HG03025 (cell line): ENCODE measurements at regions not wholly inside any gene's neighbourhood (a gene's known extent, or its start where the extent isn't known, plus 50 kb on each side); places are given as distances from the start of the nearest gene placed in this dataset.
A peak's percentile ranks its signal among the peaks of the same experiment; 100 is the strongest.

Source experiments
- ATAC-seq: cut with Tn5 transposase; IDR thresholded peaks from one replicate; pipeline ENCODE4 v1.9.1; 2021; ENCODE audit warnings: mild to moderate bottlenecking, moderate library complexity; ENCODE audit not compliant: unreplicated experiment, low FRiP score

DNA sequence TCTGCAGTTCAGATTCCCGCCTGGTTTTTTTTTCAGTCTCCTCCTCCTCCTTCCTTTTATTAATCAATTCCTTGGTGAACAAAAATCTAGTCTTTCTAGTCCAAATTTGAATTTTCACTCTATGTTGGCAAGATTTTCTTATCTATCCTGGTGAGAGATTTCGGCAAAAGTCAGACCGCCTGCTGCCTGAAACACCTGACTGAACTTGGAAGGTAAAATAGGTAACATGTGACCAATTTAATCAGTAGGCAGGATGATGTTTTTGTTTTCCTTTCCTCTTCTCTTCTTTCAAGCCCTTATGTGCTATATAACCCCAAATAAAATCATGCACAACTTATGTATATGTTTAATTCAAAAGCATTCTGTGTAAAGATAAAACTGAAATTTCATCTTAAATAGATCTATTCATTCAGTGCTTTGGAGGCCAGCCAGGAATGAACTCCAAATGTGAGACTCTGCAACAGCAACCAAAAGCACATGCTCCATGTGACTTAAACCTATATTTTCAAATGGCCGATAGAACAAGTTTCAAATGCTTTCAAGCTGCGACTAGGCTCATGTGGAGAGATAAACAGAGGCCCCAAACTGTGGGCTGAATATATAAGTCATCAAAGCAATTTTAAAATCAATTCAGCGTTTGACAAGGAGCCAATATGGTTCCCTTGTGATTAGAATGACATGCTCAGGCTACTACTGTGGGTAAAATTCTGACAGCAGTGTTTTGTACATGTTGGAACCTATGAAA, 100.4 kb upstream of the SEMA6A start:
- ATAC-seq: no peak

DNA sequence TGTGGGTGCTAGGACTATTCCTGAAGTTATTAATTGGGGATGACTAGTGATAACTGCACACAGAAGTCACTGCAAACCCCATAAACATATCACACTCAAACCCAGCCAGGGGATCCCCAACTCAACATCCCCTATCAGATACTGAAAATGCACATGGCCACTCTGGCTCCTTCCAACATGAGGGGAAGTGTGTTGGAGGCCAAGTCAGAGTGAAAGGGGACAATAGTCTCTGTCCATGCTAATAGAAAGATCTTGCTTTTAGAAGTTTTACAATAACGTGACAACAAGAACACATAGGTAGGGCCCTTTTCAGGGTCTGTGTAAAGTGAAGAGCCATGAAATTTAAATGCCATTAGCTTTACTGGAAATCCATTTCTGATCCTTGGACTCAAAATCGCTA, 98.8 kb upstream of the SEMA6A start:
- ATAC-seq: no peak

DNA sequence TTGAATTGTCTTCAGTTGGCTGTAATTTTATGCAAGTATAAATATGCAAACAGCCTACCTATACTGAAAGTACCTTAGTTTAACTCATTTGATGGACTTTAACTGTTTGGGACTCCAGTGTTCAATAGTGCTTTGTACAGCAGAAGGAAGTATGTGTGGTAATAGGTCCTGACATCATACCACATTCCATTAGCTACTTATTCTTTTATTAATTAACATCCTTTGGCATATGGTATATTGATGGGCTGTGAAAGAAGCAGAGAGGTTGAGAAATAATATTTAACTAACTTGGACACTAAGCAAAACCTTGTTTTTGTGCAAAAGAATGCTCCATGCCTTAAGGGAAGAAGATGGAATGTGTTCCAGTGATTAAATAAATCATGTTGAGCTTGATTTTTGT, 97.6 kb upstream of the SEMA6A start:
- ATAC-seq: no peak

DNA sequence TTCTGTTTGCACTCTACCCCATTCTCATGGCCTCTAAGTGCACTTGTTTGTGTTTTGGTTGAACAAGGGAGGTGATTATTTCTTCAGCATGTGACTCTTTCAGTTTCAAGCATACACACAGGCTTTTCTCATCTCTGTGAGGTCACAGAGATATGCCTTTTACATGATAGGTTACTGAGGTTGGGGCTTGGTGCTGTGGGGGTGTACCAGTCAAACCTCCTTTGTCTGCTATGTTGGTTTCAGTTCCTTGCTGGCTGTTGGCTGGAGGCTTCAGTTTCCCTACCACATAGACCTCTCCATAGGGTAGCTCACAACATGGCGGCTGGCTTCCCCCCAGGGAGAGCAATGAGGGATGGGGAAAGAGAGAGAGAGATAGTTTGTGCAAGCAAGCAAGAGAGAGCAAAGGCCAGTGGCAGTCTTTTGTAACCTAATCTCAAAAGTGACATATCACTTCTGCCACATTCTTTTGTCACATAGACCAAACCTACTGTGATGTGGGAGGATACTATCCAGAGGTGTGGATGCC, 96.7 kb upstream of the SEMA6A start:
- peak; percentile 95 for ATAC-seq

DNA sequence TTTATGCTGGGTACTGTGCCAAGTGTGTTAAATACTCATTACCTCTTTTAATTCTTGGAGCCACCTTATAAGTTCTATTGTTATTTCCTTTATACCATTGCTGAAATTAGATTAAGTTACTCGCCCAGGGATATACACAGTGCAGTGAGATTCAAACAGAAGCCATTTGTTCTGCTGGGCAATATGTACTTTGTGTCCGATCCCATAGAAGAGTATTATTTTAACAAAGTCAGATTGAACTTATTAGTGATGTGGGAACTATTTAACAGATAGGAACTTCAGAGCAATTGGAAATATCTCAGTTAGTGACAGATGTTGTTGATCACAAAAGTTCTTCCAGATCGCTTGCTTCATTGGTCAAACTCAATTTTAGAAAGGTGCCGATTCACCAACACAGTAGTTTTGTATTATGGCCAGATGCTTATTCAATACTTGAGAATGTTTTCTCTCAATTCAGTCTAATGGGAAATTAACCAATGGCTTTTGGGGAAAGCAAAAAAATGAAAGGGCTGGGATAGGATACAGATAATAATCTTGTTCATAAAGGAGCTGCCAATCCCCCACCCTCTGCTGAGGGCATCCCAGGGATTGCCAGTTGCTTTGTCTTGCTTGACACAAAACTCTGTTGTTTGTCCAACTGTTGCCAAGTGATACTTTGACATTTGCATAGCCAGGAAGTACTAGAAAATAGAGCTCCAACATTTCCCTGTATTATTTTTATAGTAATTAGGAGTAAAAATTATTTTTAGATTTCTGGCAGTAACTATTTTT, 94.8 kb upstream of the SEMA6A start:
- no peak for ATAC-seq

DNA sequence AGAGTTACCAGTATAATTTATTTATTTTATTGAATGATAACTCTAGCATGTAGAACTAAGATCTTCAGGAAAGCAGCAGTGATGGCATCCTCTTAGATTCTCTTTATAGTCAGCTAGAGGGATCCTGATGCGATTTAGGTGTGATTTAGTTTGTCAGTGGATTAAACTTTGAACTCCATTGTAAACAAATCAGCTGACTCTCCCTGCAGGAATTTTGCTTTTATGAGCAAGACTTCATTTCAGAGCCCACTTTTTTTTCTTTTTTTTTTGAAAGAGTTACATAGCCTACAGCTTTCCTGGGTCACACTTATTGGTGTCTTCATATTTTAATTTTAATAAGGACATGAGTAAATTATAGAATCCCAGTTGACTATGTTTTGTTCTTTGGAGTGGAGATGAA, 93.8 kb upstream of the SEMA6A start:
- no peak for ATAC-seq

DNA sequence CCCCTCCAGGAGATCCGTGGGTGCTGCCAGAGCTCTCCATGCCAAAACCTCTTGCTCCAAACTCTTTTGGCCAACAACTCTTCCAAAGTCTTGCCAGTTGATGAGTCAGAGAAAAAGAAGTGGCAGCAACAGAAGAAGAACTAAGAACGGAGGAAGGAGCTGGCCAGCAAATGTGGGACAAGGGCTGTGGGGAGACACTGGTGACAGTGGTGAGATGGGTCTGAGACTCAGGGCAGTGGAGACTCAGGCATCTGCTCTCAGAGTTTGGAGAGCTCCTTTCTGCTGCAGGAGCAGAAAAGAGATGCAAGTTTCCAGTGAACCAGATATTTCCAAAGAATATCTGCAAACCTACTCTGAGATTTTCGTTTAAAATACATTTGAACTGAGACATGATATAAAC, 92.3 kb upstream of the SEMA6A start:
- no peak for ATAC-seq

DNA sequence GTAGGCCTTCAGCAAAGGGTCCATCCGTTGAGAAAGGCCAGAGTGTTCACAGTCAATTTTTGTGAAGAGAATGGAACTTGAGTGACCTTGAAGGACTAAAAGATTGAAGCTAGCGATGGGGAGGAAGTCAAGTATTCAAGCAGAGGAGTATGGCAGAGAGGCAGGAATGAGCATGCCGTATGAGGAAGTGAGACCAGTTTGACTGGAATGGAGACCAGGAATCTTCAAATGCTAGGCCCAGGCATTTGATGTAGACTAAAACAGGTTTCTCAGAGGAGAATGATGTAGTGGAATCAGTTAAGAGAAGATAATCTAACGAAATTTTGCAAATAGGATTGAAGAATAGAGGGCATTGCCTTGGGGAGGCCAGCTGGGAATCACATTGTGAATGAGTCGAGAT, 90.4 kb upstream of the SEMA6A start:
- ATAC-seq: no peak

DNA sequence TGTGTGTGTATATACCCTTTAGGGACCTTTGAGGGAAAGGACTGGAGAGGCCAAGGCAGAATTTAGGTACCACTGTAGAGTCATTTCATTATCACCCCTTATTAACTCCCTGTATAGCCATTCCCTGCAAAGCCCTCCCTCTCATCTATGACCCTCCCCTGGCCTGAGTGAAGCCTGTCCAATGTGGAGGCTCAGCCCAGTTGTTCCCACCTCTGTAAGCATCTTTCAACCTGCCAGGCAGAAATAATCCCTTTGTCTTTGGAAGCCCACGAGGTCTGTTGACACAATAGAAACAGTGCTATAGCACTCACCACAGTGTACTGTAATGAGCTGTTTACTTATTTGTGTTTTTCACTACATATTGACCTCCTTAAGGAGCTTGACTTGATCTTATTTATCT, 88.5 kb upstream of the SEMA6A start:
- no peak for ATAC-seq

DNA sequence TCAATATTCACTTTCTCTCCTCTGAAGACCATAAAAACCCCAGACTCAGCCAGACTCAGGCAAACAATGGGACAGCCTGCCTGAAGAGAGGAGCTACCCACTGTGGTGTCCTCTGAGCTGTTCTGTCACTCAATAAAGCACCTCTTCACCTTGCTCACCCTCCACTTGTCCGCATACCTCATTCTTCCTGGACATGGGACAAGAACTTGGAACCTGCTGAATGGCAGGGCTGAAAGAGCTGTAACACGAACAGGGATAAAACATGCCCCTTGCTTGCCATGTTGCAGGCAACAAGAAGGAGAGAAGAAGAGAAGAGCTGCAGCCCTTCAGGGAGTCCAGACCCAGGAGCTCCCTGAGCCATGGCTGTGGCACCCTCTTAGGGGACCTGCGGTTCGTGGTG, 86.8 kb upstream of the SEMA6A start:
- ATAC-seq: no peak

DNA sequence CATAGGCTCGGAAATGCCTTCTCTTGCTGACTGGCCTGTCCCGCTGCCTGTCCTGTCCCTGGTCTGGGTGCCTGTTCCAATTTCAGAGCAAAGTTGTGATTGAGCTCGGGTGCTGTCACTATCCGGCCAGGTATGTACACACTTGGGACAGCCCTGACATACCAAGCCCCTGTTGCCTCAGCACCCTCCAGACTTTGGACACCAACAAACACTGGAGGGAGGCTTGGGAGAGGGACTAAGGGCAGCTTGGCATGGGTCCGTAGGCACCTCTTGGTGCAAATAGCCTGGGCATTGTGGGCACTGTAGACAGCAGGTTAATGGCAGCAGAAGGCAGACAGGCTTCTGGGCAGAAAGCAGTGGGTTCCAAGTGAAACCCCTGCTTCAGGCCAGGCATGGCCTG, 86.3 kb upstream of the SEMA6A start:
- no peak for ATAC-seq

DNA sequence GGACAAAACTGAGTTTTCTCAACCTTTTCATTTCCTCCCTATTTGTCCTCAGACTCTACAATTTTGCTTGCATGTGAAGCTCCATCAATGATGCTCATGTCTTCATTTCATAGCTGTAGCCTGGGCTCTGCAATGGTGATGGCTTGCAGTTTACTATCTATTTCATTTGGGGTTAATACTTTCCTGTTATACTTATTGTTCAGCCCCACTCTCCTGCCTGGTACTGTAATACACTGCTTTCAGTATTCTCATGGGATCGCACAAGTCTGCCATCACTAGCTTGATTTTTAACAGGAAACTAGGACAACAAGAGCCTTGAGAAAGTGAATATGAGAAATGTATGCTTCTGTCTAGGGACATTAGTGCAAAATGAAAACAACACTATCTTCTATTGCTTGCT, 84.2 kb upstream of the SEMA6A start:
- no peak for ATAC-seq

DNA sequence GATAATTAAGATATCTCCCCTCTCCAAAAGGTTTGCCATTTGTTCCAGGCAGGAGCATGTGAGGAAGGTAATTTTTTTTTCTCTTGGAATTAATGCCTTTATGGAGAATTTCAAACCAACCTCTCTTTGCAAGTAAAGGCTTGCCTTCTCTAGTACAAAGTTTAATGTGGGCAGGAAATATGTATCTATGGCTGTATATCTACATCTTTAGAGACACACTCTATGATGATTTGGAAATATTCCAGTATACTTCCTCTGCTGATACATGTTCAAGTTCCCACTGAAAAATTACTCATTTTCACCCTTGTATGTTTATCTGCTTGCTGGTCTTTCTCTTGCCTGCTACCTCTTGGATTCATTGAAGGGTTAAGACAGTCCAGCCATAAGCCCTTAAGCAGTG, 83.5 kb upstream of the SEMA6A start:
- no peak for ATAC-seq

DNA sequence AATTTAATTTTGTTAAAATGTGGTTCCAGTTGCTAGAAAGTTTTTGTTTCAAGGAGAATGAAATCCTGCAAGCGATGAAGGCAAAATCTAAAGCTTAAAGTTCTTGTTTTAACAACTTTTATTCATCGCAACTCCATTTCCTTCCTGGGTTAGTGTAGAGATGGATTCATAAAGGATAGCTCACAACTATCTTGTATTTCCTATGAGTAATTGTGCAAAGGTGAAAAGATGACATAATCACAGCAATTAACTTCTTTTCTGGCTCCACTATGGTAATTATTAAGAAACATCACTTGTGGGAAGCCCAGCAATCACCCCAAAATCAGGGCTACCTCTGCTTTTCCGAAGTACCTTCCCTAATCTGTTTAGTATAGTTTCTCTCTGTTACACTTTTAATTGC, 80.8 kb upstream of the SEMA6A start:
- ATAC-seq: no peak

DNA sequence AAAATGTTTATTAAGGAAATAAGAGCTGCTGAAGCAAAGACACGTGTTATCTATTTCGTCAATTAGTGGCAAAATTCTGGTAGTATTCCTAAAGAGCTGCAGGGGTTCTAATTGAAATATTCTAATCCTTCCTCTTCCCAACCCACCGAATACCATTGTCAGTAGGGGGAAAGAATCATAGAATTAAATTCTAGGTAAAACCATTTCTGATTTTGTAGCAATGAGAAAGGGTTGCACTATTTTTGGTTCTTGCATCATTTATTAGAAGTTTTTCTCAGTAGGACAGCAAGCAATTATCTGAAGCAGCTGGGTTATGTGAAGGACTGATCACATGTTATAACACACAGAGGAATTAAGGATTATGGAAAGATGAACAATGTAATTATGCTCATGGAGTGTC, 80.3 kb upstream of the SEMA6A start:
- ATAC-seq: no peak

DNA sequence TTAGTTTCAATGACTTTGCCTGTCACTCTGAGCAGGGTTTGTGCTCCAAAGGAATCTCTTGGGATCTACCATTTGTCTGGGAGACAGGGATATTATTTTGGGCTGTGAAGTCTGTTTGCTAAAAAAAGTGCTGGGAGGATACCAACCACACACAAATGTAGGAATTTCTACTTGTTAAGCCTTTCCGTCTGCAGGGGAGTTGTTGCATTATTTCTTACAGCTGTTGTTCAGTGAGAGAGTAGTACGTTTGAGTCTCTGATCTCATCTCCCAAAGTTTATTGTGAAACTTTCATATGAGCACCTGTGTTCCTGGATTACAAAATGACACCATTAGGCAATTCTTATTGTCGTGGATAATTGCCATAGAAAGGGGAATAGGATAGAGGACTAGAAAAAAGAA, 78.3 kb upstream of the SEMA6A start:
- no peak for ATAC-seq

DNA sequence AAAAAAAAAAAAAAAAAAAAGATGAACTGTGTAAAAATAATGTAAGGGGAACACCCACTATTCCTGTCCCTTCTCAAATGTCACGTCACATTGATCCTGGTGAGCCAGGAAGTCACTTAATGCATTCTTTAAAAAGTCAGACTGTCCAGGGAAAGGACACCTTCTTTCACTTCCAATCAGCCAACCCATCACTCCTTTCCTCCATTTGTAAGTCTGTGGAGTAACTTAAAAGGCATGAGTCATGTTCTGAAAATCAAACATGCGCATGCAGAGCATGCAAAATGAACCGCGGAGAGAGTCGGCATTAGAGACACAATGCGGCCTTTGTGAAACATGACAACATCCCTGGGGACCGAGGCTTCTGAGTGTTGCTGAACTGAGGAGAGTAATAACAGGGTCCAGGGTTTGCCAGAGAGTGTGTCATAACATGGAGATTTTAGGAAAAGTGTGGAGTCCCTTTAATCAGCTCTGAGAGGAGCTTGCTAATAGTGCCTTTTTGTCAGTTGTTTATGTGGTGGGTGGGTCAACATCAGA, 77.6 kb upstream of the SEMA6A start:
- no peak for ATAC-seq

DNA sequence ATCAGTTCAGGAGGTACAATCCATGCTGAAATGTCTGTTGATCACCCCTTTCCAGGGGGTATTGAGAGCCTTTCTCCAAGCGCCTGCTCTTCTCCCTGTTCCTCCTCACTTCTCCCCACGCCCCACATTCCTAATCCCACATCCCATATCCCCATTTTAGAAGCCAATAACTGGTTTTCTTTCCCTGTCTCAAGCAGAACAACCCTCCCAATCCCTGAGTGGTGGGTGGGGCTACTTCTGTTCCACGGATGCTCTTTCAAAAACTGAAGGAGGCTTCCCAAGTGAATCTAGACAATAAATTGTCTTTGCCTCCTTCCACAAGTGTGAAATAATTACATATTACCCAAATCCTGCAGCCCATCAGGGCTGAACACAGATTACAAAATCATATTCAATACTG, 77.0 kb upstream of the SEMA6A start:
- ATAC-seq: no peak

DNA sequence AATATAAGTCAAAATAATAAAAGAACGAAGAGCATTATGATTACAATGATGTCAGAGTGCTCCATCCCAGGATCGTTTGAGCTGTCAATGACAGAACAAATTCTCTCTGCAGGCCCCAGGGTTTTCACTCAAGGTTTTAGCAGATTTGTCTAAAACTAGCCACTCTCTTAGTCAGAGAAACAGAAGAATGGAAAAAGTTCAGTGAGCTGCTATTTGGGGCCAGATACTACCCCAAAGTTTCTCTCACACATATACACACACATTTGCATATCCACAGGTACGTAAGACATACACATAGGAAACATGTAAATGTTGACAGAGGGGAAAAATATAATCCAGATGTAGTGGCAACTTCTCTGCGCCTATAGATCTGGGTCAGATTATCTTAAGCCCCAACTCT, 76.3 kb upstream of the SEMA6A start:
- no peak for ATAC-seq

DNA sequence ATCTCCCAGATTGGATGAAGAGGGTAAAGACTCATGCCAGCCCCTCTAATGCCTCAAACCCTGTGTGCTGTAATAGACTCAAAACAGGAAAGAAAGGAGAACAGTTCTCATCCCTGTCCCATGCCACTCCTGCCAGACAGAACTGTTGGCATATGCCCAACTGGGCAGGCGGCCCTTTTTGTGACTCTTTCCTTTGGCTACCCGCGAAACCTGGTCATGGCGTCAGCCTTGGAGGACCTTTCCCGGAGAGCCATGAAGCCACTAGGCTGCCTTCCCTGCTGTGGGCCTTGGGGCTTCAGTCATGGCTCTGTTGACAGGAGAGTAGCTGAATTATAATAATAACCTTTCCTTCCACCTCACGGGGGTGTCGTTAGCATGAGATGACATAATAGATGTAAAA, 75.9 kb upstream of the SEMA6A start:
- no peak for ATAC-seq

DNA sequence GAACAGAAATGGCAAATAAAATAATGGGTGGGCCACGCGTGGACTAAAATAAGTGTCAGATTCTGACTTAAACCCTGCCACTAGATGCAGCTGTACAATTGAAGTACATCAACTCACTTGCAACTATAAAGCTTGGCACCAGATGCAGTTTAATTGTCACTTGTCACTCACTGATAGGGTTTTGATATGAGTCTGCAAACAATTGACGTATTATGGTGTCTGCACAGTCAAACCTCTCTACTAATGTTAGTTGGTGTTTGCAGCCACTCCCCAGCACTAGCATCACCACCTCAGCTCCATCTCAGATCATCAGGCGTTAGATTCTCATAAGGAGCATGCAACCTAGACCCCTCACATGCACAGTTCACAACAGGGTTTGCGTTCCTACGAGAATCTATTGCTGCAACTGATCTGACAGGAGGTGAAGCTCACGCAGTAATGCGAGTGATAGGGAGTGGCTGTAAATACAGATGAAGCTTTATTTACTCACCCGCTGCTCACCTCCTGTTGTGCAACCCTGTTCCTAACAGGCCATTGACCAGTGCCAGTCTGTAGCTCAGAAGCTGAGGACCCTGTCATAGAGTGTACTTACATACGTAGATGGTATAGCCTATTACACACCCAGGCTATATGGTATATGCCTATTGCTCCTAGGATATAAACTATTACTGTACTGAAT, 72.1 kb upstream of the SEMA6A start:
- ATAC-seq: no peak
